ENCODE measurements at regions not wholly inside any gene's neighbourhood (a gene's known extent, or its start where the extent isn't known, plus 50 kb on each side); places are given as distances from the start of the nearest gene placed in this dataset.

GRCh38 chr11:80849253-80849652 is 1408.4 kb upstream of the TENM4 start:
- DNase-seq: no peak
- POLR2A ChIA-PET: no interaction called here
- Mint-ChIP-seq H3K4me1 (no peaks in the 10 kb centered on the region), H3K27me3 (no peaks in the 10 kb centered on the region), H3K9me3 (no peaks in the 10 kb centered on the region), H3K4me3 (no peak overlapping the region), H3K27ac (no peak overlapping the region), H3K36me3 (ENCODE audit: low read depth) (no peaks in the 10 kb centered on the region)
- CTCF ChIA-PET: no interaction called here

DNA sequence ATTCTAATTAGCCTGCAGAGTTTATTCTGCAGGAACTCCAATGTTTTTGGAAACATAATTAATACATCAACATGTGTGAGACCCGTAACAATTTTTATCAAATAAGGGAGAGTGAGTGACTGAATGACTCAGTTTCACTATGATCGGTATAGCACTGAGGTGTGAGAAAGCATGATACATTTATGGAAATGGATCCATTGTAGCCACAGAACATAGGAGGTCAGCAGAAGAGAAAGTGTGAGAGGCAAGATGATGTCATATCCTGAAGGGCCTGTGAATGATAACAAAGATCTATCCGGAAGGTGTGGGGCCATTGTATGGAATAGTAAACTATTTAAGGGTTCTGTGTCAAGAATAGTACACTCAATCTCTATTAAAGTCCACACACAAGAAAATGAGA is 1406.1 kb upstream of the TENM4 start:
- Mint-ChIP-seq H3K36me3 (ENCODE audit: low read depth) (no peaks in the 10 kb centered on the region), H3K4me3 (no peak overlapping the region), H3K4me1 (no peaks in the 10 kb centered on the region), H3K27me3 (no peaks in the 10 kb centered on the region), H3K9me3 (no peaks in the 10 kb centered on the region), H3K27ac (no peak overlapping the region)
- CTCF ChIA-PET: no interaction called here
- DNase-seq: no peak
- POLR2A ChIA-PET: no interaction called here

- ChIA-PET POLR2A (no interaction called here), CTCF (no interaction called here)
- no peaks in the 10 kb centered on the region for H3K4me1 Mint-ChIP-seq
- DNase-seq: no peak
- no peaks in the 10 kb centered on the region for H3K27me3 Mint-ChIP-seq
- H3K9me3 Mint-ChIP-seq: no peaks in the 10 kb centered on the region
- H3K36me3 Mint-ChIP-seq (ENCODE audit: low read depth): no peaks in the 10 kb centered on the region
- H3K4me3 Mint-ChIP-seq: no peak overlapping the region
- no peak overlapping the region for H3K27ac Mint-ChIP-seq
Measured at GRCh38 chr11:80846442-80846841, 1405.6 kb upstream of the TENM4 start.

DNA sequence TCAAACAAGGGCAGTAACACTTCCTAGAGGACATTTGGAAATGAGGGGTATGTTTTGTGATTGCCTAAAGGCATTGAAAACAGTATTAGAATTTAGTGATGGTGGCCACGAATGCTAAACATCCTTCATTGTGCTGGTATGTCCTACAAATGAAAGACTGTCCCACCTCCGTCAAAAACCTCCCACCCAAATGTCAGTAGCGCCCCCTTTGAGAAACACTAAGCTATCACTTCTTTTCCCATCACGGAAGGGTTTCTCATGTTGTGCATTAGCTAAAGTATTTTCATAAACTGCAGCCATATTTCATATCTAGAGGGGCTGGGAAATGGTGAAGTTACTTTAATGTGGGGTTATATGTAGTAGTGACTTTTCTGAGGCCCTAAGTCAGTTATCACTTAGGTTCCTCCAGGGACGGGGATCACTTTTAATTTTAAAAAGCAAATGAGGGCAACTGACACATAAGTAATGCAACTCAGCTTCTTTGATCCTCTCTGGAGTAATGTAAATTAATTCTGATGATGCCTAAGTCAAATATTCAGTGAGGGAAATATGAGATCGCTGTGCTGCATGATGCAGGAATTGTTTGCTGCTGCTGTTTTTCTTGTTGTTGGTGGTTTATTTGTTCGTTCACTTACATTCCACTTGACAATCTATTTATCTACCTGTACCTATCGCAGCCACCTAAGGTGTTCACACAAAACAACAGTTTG is 1403.4 kb upstream of the TENM4 start:
- H3K36me3 Mint-ChIP-seq (ENCODE audit: low read depth): no peaks in the 10 kb centered on the region
- no peaks in the 10 kb centered on the region for H3K9me3 Mint-ChIP-seq
- no peak overlapping the region for H3K27ac Mint-ChIP-seq
- POLR2A ChIA-PET: no interaction called here
- H3K4me1 Mint-ChIP-seq: no peaks in the 10 kb centered on the region
- no peak overlapping the region for H3K4me3 Mint-ChIP-seq
- CTCF ChIA-PET: interaction anchor here (0.6 kb wide), 1 partner anchor 1597 kb away, joined by 4 read pairs; no protein-coding TSS in a partner anchor
- H3K27me3 Mint-ChIP-seq: no peaks in the 10 kb centered on the region
- DNase-seq: no peak

GRCh38 chr11:80843266-80843974 is 1402.6 kb upstream of the TENM4 start:
- DNase-seq: no peak
- CTCF ChIA-PET: interaction anchor here (0.6 kb wide), 1 partner anchor 1596 kb away, joined by 4 read pairs; no protein-coding TSS in a partner anchor
- Mint-ChIP-seq H3K4me3 (no peak overlapping the region), H3K4me1 (no peaks in the 10 kb centered on the region), H3K36me3 (ENCODE audit: low read depth) (no peaks in the 10 kb centered on the region), H3K27me3 (no peaks in the 10 kb centered on the region), H3K9me3 (peaks cover under 1% of the 10 kb centered on the region), H3K27ac (no peak overlapping the region)
- POLR2A ChIA-PET: no interaction called here

- Mint-ChIP-seq H3K9me3 (peaks cover 3% of the 10 kb centered on the region), H3K27me3 (no peaks in the 10 kb centered on the region), H3K36me3 (ENCODE audit: low read depth) (no peaks in the 10 kb centered on the region), H3K4me3 (no peak overlapping the region), H3K27ac (no peak overlapping the region), H3K4me1 (no peaks in the 10 kb centered on the region)
- POLR2A ChIA-PET: no interaction called here
- DNase-seq: no peak
- CTCF ChIA-PET: interaction anchor here (0.6 kb wide), 1 partner anchor 10 kb away, joined by 5 read pairs; no protein-coding TSS in a partner anchor
Measured at GRCh38 chr11:80842246-80842645, 1401.4 kb upstream of the TENM4 start.

DNA sequence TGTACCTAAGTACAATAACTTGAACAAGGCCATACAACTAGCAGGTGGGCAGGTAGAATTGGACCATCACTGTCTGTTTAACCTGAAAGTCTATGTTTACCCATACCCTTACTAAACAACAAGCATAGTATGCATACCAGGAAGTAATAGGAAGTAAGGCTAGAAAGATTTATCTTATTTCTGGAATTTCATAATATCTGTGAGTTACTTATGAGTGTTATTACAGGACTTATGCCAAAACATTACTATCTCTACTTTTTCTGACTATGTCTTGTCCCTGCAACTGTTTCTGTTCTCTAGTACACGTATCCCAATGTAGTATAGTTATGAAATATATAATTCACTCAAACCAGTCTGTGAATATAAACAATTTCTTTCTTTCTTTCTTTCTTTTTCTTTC is 1400.8 kb upstream of the TENM4 start:
- H3K27me3 Mint-ChIP-seq: no peaks in the 10 kb centered on the region
- H3K36me3 Mint-ChIP-seq (ENCODE audit: low read depth): no peaks in the 10 kb centered on the region
- DNase-seq: no peak
- POLR2A ChIA-PET: no interaction called here
- H3K9me3 Mint-ChIP-seq: peaks cover 3% of the 10 kb centered on the region
- no peak overlapping the region for H3K27ac Mint-ChIP-seq
- H3K4me1 Mint-ChIP-seq: no peaks in the 10 kb centered on the region
- no peak overlapping the region for H3K4me3 Mint-ChIP-seq
- CTCF ChIA-PET: interaction anchor here (0.6 kb wide), 1 partner anchor 9 kb away, joined by 5 read pairs; no protein-coding TSS in a partner anchor

- Mint-ChIP-seq H3K36me3 (ENCODE audit: low read depth) (no peaks in the 10 kb centered on the region), H3K27ac (no peak overlapping the region), H3K27me3 (no peaks in the 10 kb centered on the region), H3K9me3 (peaks cover 3% of the 10 kb centered on the region), H3K4me1 (no peaks in the 10 kb centered on the region), H3K4me3 (no peak overlapping the region)
- CTCF ChIA-PET: no interaction called here
- DNase-seq: no peak
- POLR2A ChIA-PET: no interaction called here
Measured at GRCh38 chr11:80838153-80838552, 1397.3 kb upstream of the TENM4 start.

GRCh38 chr11:80837051-80837450 is 1396.2 kb upstream of the TENM4 start:
- H3K27me3 Mint-ChIP-seq: no peaks in the 10 kb centered on the region
- no peak for DNase-seq
- H3K27ac Mint-ChIP-seq: no peak overlapping the region
- ChIA-PET POLR2A (no interaction called here), CTCF (no interaction called here)
- peaks cover 3% of the 10 kb centered on the region for H3K9me3 Mint-ChIP-seq
- H3K36me3 Mint-ChIP-seq (ENCODE audit: low read depth): no peaks in the 10 kb centered on the region
- H3K4me1 Mint-ChIP-seq: no peaks in the 10 kb centered on the region
- H3K4me3 Mint-ChIP-seq: no peak overlapping the region

DNA sequence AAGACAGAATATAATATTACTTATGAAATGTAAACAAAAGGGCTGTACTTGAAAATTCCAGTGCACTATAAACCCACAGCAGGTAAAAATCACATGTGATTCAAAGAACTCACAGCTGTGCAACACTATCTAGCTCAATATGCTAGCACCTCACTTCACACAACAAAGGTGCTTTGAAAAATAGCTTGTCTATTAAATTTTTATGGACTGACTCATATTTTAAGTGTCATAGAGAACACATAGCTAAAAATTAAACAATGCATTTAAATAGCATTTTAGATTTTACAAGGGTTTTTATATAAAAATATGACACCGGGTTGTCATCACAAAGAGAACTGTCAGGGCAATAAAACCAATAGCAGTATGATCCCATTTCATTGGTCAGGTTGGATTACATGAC is 1390.5 kb upstream of the TENM4 start:
- Mint-ChIP-seq H3K4me3 (no peak overlapping the region), H3K9me3 (no peaks in the 10 kb centered on the region), H3K27me3 (no peaks in the 10 kb centered on the region), H3K36me3 (ENCODE audit: low read depth) (no peaks in the 10 kb centered on the region), H3K4me1 (no peaks in the 10 kb centered on the region), H3K27ac (no peak overlapping the region)
- POLR2A ChIA-PET: no interaction called here
- CTCF ChIA-PET: no interaction called here
- no peak for DNase-seq

GRCh38 chr11:80827781-80828180 is 1387.0 kb upstream of the TENM4 start:
- Mint-ChIP-seq H3K4me1 (no peaks in the 10 kb centered on the region), H3K36me3 (ENCODE audit: low read depth) (no peaks in the 10 kb centered on the region), H3K27ac (no peak overlapping the region), H3K9me3 (no peaks in the 10 kb centered on the region), H3K4me3 (no peak overlapping the region), H3K27me3 (no peaks in the 10 kb centered on the region)
- CTCF ChIA-PET: no interaction called here
- POLR2A ChIA-PET: no interaction called here
- DNase-seq: no peak

DNA sequence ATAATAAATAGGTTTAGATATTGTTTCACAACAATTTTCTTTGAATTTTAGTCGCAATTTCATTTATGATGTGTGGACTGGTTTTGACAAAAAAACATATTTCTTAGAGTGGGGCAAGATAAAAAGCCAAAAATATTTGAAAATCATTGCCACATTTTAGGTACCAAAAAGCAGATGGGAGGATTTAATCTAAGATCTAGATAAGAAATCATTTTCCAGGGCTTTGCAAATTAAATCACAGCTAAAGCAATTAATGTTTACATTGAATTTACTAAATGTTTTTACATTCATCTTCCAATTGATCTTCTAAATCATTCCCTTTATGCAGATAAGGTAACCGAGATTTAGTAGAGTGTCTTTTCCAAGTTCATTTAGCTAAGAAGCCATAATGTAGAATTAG is 1386.0 kb upstream of the TENM4 start:
- no peak overlapping the region for H3K4me3 Mint-ChIP-seq
- DNase-seq: no peak
- H3K27me3 Mint-ChIP-seq: no peaks in the 10 kb centered on the region
- ChIA-PET POLR2A (no interaction called here), CTCF (no interaction called here)
- H3K27ac Mint-ChIP-seq: no peak overlapping the region
- H3K9me3 Mint-ChIP-seq: no peaks in the 10 kb centered on the region
- H3K36me3 Mint-ChIP-seq (ENCODE audit: low read depth): no peaks in the 10 kb centered on the region
- no peaks in the 10 kb centered on the region for H3K4me1 Mint-ChIP-seq

DNA sequence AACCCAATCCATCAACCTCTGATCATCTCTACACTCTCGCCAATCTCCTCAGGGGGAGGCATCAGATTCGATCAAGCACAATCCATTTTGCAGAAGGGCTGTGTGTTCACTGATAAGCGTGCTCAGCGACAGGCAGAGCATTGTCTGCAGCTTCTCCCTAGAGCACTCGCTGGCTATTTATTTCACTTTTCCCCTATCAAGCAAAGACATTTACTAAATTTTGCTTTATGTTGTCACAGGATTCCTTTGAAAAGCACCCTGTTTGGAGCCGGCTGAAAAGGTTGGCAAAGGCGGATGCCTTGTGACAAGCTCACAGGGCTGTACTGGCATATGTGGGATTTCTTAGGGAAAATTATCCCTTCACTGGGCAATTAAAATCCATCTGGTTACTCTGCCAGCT is 1381.5 kb upstream of the TENM4 start:
- POLR2A ChIA-PET: no interaction called here
- H3K27me3 Mint-ChIP-seq: no peaks in the 10 kb centered on the region
- CTCF ChIA-PET: no interaction called here
- no peaks in the 10 kb centered on the region for H3K9me3 Mint-ChIP-seq
- no peaks in the 10 kb centered on the region for H3K36me3 Mint-ChIP-seq (ENCODE audit: low read depth)
- H3K4me3 Mint-ChIP-seq: no peak overlapping the region
- no peak for DNase-seq
- no peaks in the 10 kb centered on the region for H3K4me1 Mint-ChIP-seq
- H3K27ac Mint-ChIP-seq: no peak overlapping the region

DNA sequence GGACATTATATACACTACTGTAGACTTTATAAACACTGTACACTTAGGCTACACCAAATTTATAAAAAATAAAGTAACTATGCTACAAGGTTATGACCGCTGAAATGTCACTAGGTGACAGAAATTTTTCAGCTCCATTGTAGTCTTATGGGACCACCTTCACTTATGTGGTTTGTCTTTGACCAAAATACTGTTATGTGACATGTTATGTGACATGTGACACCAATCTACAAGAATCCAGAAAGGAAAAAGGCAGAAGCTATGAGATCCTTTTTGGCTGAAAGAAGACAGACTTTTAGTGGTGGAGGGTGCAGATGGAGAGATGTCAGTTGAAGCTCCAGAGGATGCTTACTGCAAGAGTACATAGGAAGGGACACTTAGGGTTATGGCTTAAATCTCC is 1378.4 kb upstream of the TENM4 start:
- CTCF ChIA-PET: no interaction called here

More for the DNA sequence above, 1378.4 kb upstream of the TENM4 start:
- H3K36me3 Mint-ChIP-seq (ENCODE audit: low read depth): no peaks in the 10 kb centered on the region
- H3K9me3 Mint-ChIP-seq: peaks cover 4% of the 10 kb centered on the region
- no peaks in the 10 kb centered on the region for H3K27me3 Mint-ChIP-seq
- H3K4me3 Mint-ChIP-seq: no peak overlapping the region
- POLR2A ChIA-PET: no interaction called here
- no peak for DNase-seq
- no peaks in the 10 kb centered on the region for H3K4me1 Mint-ChIP-seq
- H3K27ac Mint-ChIP-seq: no peak overlapping the region

All from activated CD4-positive, alpha-beta T cell treated with anti-CD3 and anti-CD28 coated beads, Interleukin-2, amount 10 ng/mL, durations not matched to agents 7 days and 5 days (primary cell).